Lower leg skin (tissue), 3 donors: ENCODE measurements at regions not wholly inside any gene's neighbourhood (a gene's known extent, or its start where the extent isn't known, plus 50 kb on each side); places are given as distances from the start of the nearest gene placed in this dataset.

Source experiments
- POLR2A ChIP-seq, 2 donors: fragments of 450-650 bp; IDR thresholded peaks; one replicate each; pipeline ENCODE4 v1.6.1; 2016 to 2017; ENCODE audit warnings: antibody characterized with exemption in 2 of 2, mild to moderate bottlenecking in 1 of 2, moderate library complexity in 1 of 2
- TF ChIP-seq, protein P1 (sequence below), 3 donors: fragments of 450-650 bp; IDR thresholded peaks; one replicate each; pipeline ENCODE4 v1.5.1; 2016; ENCODE audit warnings: antibody characterized with exemption in 3 of 3, mild to moderate bottlenecking in 3 of 3, moderate library complexity in 2 of 3

DNA sequence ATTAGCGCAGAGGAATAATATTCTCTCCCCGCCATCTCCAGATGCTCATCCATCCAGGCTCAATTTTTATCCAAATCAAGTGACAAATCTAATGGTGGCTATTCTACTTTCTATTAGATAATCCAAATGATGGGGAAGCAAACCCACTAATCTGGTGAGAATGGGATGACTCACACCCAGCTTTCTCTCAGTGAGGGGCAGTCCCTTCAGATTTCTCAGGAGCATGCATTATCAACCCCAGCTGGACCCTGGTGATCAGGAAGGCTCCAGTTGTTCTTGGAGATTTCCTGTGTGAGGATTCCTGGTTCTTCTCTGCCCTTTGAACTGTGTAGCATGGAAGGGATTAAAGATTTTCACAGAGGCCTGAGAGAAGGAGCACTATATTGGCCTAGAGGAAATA, 358.0 kb downstream of the WDR72 start:
- no peak for TF ChIP-seq POLR2A (IDR thresholded peaks at IDR 0.05)
- TF ChIP-seq, protein P1, sequence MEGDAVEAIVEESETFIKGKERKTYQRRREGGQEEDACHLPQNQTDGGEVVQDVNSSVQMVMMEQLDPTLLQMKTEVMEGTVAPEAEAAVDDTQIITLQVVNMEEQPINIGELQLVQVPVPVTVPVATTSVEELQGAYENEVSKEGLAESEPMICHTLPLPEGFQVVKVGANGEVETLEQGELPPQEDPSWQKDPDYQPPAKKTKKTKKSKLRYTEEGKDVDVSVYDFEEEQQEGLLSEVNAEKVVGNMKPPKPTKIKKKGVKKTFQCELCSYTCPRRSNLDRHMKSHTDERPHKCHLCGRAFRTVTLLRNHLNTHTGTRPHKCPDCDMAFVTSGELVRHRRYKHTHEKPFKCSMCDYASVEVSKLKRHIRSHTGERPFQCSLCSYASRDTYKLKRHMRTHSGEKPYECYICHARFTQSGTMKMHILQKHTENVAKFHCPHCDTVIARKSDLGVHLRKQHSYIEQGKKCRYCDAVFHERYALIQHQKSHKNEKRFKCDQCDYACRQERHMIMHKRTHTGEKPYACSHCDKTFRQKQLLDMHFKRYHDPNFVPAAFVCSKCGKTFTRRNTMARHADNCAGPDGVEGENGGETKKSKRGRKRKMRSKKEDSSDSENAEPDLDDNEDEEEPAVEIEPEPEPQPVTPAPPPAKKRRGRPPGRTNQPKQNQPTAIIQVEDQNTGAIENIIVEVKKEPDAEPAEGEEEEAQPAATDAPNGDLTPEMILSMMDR (IDR thresholded peaks at IDR 0.05): no peak
